ENCODE measurements at regions not wholly inside any gene's neighbourhood (a gene's known extent, or its start where the extent isn't known, plus 50 kb on each side); places are given as distances from the start of the nearest gene placed in this dataset.

- DNase-seq (ENCODE audit: low read depth) = no peak
These were observed 278.5 kb upstream of the RGPD4 start for GRCh38 chr2:107548216-107548615.

- no peak for DNase-seq (ENCODE audit: low read depth)
These were observed 273.6 kb upstream of the RGPD4 start for GRCh38 chr2:107553046-107553445.

GRCh38 chr2:107553539-107553938, 273.2 kb upstream of the RGPD4 start:
- DNase-seq (ENCODE audit: low read depth) = peak; percentile 32

- no peak for DNase-seq (ENCODE audit: low read depth)
These were observed 270.6 kb upstream of the RGPD4 start for GRCh38 chr2:107556038-107556627.

GRCh38 chr2:107558295-107558694, 268.4 kb upstream of the RGPD4 start:
- DNase-seq (ENCODE audit: low read depth) = no peak

- DNase-seq (ENCODE audit: low read depth) = no peak
These were observed 257.2 kb upstream of the RGPD4 start for GRCh38 chr2:107569496-107569895.

- DNase-seq (ENCODE audit: low read depth) = no peak
These were observed 255.8 kb upstream of the RGPD4 start for GRCh38 chr2:107570876-107571275.

- peak; percentile 21 for DNase-seq (ENCODE audit: low read depth)
These were observed 253.8 kb upstream of the RGPD4 start for GRCh38 chr2:107572890-107573289.

- no peak for DNase-seq (ENCODE audit: low read depth)
These were observed 249.7 kb upstream of the RGPD4 start for GRCh38 chr2:107576991-107577390.

- no peak for DNase-seq (ENCODE audit: low read depth)
These were observed 244.2 kb upstream of the RGPD4 start for GRCh38 chr2:107582487-107582886.

GRCh38 chr2:107584577-107584976, 242.1 kb upstream of the RGPD4 start:
- peak; percentile 42 for DNase-seq (ENCODE audit: low read depth)

- peak; percentile 28 for DNase-seq (ENCODE audit: low read depth)
These were observed 240.8 kb upstream of the RGPD4 start for GRCh38 chr2:107585851-107586250.

- DNase-seq (ENCODE audit: low read depth) = no peak
These were observed 238.5 kb upstream of the RGPD4 start for GRCh38 chr2:107588181-107588580.

- DNase-seq (ENCODE audit: low read depth) = peak; percentile 44
These were observed 237.6 kb upstream of the RGPD4 start for GRCh38 chr2:107589079-107589491.

- peak; percentile 19 for DNase-seq (ENCODE audit: low read depth)
These were observed 235.0 kb upstream of the RGPD4 start for GRCh38 chr2:107591561-107592279.

GRCh38 chr2:107592280-107592624, 234.4 kb upstream of the RGPD4 start:
- peak; percentile 18 for DNase-seq (ENCODE audit: low read depth)

- DNase-seq (ENCODE audit: low read depth) = no peak
These were observed 231.4 kb upstream of the RGPD4 start for GRCh38 chr2:107595285-107595684.

GRCh38 chr2:107595749-107596148, 230.9 kb upstream of the RGPD4 start:
- peak; percentile 58 for DNase-seq (ENCODE audit: low read depth)

GRCh38 chr2:107597507-107597906, 229.2 kb upstream of the RGPD4 start:
- DNase-seq (ENCODE audit: low read depth) = no peak

GRCh38 chr2:107602801-107603200, 223.9 kb upstream of the RGPD4 start:
- no peak for DNase-seq (ENCODE audit: low read depth)

- DNase-seq (ENCODE audit: low read depth) = peak; percentile 57
These were observed 219.6 kb upstream of the RGPD4 start for GRCh38 chr2:107607054-107607453.

- no peak for DNase-seq (ENCODE audit: low read depth)
These were observed 219.2 kb upstream of the RGPD4 start for GRCh38 chr2:107607473-107607872.

- DNase-seq (ENCODE audit: low read depth) = no peak
These were observed 211.7 kb upstream of the RGPD4 start for GRCh38 chr2:107615039-107615438.

- DNase-seq (ENCODE audit: low read depth) = no peak
These were observed 207.9 kb upstream of the RGPD4 start for GRCh38 chr2:107618769-107619168.
